OCI-LY7 (cell line): ENCODE measurements at regions not wholly inside any gene's neighbourhood (a gene's known extent, or its start where the extent isn't known, plus 50 kb on each side); places are given as distances from the start of the nearest gene placed in this dataset.

ENCODE experiments used
- BruUV-seq: library from RNA; stranded (reverse); fragments of 400-500 nt; replicated peaks from 2 replicates; lab custom pipeline; 2021; lab: Mats Ljungman, UMichigan
- CTCF ChIA-PET: fragments of 300-600 bp; sonication (Branson Sonifier 250); formaldehyde crosslinking; loops from one replicate; lab custom pipeline; 2022; ENCODE audit warnings: antibody characterized with exemption; ENCODE audit not compliant: unreplicated experiment; lab: Charles Lee
- POLR2A ChIA-PET: fragments of 300-600 bp; sonication (Branson Sonifier 250); formaldehyde crosslinking; loops from one replicate; lab custom pipeline; 2022; ENCODE audit warnings: antibody characterized with exemption; lab: Charles Lee
- DNase-seq: peaks from one replicate; pipeline ENCODE4 v3.0.0-alpha.2; 2015; ENCODE audit warnings: low spot score
- H2AFZ ChIP-seq: fragments of 200-600 bp; sonication (generic), shearing (Covaris generic); 2 replicates; pipeline ENCODE4 v1.6.1; 2014; ENCODE audit warnings: mild to moderate bottlenecking, antibody characterized with exemption, low read length, moderate library complexity
- H3K27ac ChIP-seq: fragments of 200-600 bp; sonication (generic); 2 replicates; pipeline ENCODE4 v1.5.1; 2014; ENCODE audit warnings: mixed run types, low read depth, mild to moderate bottlenecking, moderate library complexity, low read length, inconsistent platforms; ENCODE audit not compliant: poor library complexity, severe bottlenecking
- H3K36me3 ChIP-seq: fragments of 200-600 bp; sonication (generic); 2 replicates; pipeline ENCODE4 v1.6.1; 2014; ENCODE audit warnings: mild to moderate bottlenecking, antibody characterized with exemption, low read length, moderate library complexity, mixed read lengths; ENCODE audit not compliant: insufficient read depth
- H3K4me1 ChIP-seq: fragments of 200-600 bp; sonication (generic); 2 replicates; pipeline ENCODE4 v1.5.1; 2014; ENCODE audit warnings: mild to moderate bottlenecking, low read length; ENCODE audit not compliant: insufficient read depth, poor library complexity, severe bottlenecking
- H3K4me2 ChIP-seq: fragments of 200-600 bp; sonication (generic); 2 replicates; pipeline ENCODE4 v1.6.1; 2014; ENCODE audit warnings: mild to moderate bottlenecking, low read length
- H3K4me3 ChIP-seq: fragments of 200-600 bp; sonication (generic); 2 replicates; pipeline ENCODE4 v1.5.1; 2014; ENCODE audit warnings: mild to moderate bottlenecking, low read depth, low read length; ENCODE audit not compliant: poor library complexity, severe bottlenecking
- H3K79me2 ChIP-seq: fragments of 200-600 bp; sonication (generic); 2 replicates; pipeline ENCODE4 v1.6.1; 2016; ENCODE audit warnings: low read depth, mild to moderate bottlenecking, low read length, moderate library complexity, mixed read lengths; ENCODE audit not compliant: insufficient read depth
- H3K9me2 ChIP-seq: fragments of 200-600 bp; sonication (generic); 2 replicates; pipeline ENCODE4 v1.6.1; 2016; ENCODE audit warnings: mild to moderate bottlenecking, low read length, mixed read lengths; ENCODE audit not compliant: insufficient read depth
- H3K9me3 ChIP-seq: fragments of 200-600 bp; sonication (generic); 2 replicates; pipeline ENCODE4 v1.6.1; 2014; ENCODE audit warnings: mild to moderate bottlenecking, mixed run types, low read length, mixed read lengths
- H4K20me1 ChIP-seq: fragments of 200-600 bp; sonication (generic); 2 replicates; pipeline ENCODE4 v1.6.1; 2014; ENCODE audit warnings: mild to moderate bottlenecking, antibody characterized with exemption, low read length, moderate library complexity, mixed read lengths; ENCODE audit not compliant: insufficient read depth
- CTCF ChIP-seq: fragments of 200-600 bp; sonication (generic); conservative IDR thresholded peaks from 2 replicates; pipeline ENCODE4 v1.5.1; 2014; ENCODE audit warnings: mild to moderate bottlenecking, antibody characterized with exemption, low read length, moderate library complexity, mixed read lengths
- EZH2phosphoT487 ChIP-seq: fragments of 200-600 bp; sonication (generic); IDR thresholded peaks from 2 replicates; pipeline ENCODE4 v1.6.1; 2018; ENCODE audit warnings: low read depth, borderline replicate concordance, mild to moderate bottlenecking, mixed run types, antibody characterized with exemption, low read length, moderate library complexity, mixed read lengths
- intact Hi-C: fragments of 100-400 bp; cut with micrococcal nuclease; formaldehyde crosslinking; loops from one replicate; pipeline ENCODE4 v1.10.0; 2022; ENCODE audit not compliant: unreplicated experiment

- no TSS peak for BruUV-seq
Observed at GRCh38 chr3:152084441-152085158, 184.1 kb upstream of the MBNL1 start.

GRCh38 chr3:152087153-152087552 lies 181.6 kb upstream of the MBNL1 start:
- H3K9me2 ChIP-seq: no peaks in the 10 kb centered on the region
- DNase-seq: no peak
- no peak overlapping the region for H3K4me3 ChIP-seq
- intact Hi-C loops: no loop called here
- H3K4me2 ChIP-seq: no peak overlapping the region
- no peaks in the 10 kb centered on the region for H4K20me1 ChIP-seq
- no peaks in the 10 kb centered on the region for H3K36me3 ChIP-seq
- no peaks in the 10 kb centered on the region for H3K79me2 ChIP-seq
- POLR2A ChIA-PET: no interaction called here
- no peaks in the 10 kb centered on the region for H3K4me1 ChIP-seq
- no peaks in the 10 kb centered on the region for H3K9me3 ChIP-seq
- no TSS peak for BruUV-seq
- H2AFZ ChIP-seq: no peak overlapping the region
- TF ChIP-seq EZH2phosphoT487: no peak
- TF ChIP-seq CTCF: no peak
- H3K27ac ChIP-seq: no peak overlapping the region
- CTCF ChIA-PET: no interaction called here

More at GRCh38 chr3:152084441-152085158, 184.1 kb upstream of the MBNL1 start:
- Histone ChIP-seq H3K4me1 (no peaks in the 10 kb centered on the region), H3K4me3 (no peak overlapping the region), H3K36me3 (no peaks in the 10 kb centered on the region), H3K9me2 (no peaks in the 10 kb centered on the region), H2AFZ (no peak overlapping the region), H3K9me3 (no peaks in the 10 kb centered on the region), H3K4me2 (no peak overlapping the region), H4K20me1 (no peaks in the 10 kb centered on the region), H3K79me2 (no peaks in the 10 kb centered on the region), H3K27ac (no peak overlapping the region)
- intact Hi-C loops: no loop called here
- TF ChIP-seq EZH2phosphoT487 (no peak), CTCF (no peak)
- ChIA-PET CTCF (no interaction called here), POLR2A (interaction anchor here (0.9 kb wide), 1 partner anchor 11 kb away, joined by 3 read pairs; no protein-coding TSS in a partner anchor)
- no peak for DNase-seq

GRCh38 chr3:152089528-152089927 lies 179.2 kb upstream of the MBNL1 start:
- Histone ChIP-seq H3K4me1 (no peaks in the 10 kb centered on the region), H3K79me2 (no peaks in the 10 kb centered on the region), H4K20me1 (no peaks in the 10 kb centered on the region), H3K36me3 (no peaks in the 10 kb centered on the region), H3K4me2 (no peak overlapping the region), H2AFZ (no peak overlapping the region), H3K4me3 (no peak overlapping the region), H3K9me2 (no peaks in the 10 kb centered on the region), H3K27ac (no peak overlapping the region), H3K9me3 (no peaks in the 10 kb centered on the region)
- TF ChIP-seq CTCF (no peak), EZH2phosphoT487 (no peak)
- ChIA-PET CTCF (no interaction called here), POLR2A (interaction anchor here (0.5 to 2.1 kb wide), 3 partner anchors 8 to 703 kb away, joined by 3 to 7 read pairs (median 3); no protein-coding TSS in a partner anchor)
- intact Hi-C loops: no loop called here
- DNase-seq: no peak
- no TSS peak for BruUV-seq
